ENCODE measurements at regions not wholly inside any gene's neighbourhood (a gene's known extent, or its start where the extent isn't known, plus 50 kb on each side); places are given as distances from the start of the nearest gene placed in this dataset.
A peak's percentile ranks its signal among the peaks of the same experiment; 100 is the strongest.

DNA sequence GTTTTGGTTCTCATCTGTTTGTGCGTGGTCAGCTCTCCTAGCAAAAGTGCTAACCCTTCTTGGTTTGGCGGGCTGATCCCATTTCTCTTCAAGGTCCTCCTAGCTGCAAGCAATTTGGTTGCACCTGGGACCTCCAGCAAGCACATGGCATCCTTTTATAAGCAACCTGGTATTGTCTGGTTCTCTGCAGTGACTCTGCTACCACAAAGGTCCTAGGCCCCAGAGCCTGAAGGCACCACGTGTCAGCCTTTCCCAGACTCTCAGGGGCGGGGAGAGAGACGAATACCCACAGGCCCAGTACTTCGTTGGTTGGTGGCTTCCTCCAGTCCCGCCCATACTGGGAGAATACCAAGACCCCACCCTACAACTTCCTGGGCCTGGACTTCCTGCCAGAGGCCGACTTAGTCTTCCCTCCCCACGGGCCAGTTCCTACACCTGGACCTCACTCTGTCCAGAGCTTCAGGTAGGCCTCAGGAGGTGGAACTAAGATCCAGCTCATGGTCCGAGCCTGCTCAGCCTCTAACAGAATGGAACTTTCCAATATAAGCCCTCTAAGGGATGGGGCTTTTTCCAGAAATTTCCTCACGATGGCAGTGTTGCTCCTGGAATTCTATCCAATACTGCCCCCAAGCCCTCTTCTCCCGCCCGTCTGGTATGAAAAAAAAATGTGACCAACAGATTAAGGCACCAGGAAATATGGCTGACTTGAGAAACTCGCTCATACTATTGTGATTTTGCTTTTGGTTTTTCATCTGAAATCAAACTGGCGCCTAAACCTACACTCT lies 192.5 kb upstream of the STK26 start (continued):
- TF ChIP-seq POLR2G (IDR thresholded peaks at IDR 0.05; ENCODE audit: low read depth, low read length) (peak; percentile 77), HDAC1 (CRISPR knock-in tag; IDR thresholded peaks at IDR 0.05) (peak; percentile 65; the same call in 1 of the 2 replicates), TOPORS (CRISPR knock-in tag; IDR thresholded peaks at IDR 0.05) (no peak), ZNF776 (CRISPR knock-in tag; IDR thresholded peaks at IDR 0.05) (no peak), MXI1 (IDR thresholded peaks at IDR 0.05; ENCODE audit: borderline replicate concordance, low read depth, low read length) (peak; percentile 92; the same call in 1 of the 3 replicates), TEAD3 (CRISPR knock-in tag; optimal IDR thresholded peaks at IDR 0.05; ENCODE audit: borderline replicate concordance) (peak; percentile 31), ZNF430 (CRISPR knock-in tag; IDR thresholded peaks at IDR 0.05) (0 out of 2 replicates have a peak, but pooled peaks have one; percentile 38), ZNF230 (CRISPR knock-in tag; IDR thresholded peaks at IDR 0.05) (no peak; the same call in 1 of the 2 replicates), ZNF263 (CRISPR knock-in tag; IDR thresholded peaks at IDR 0.05) (no peak), ZNF232 (CRISPR knock-in tag; IDR thresholded peaks at IDR 0.05; ENCODE audit: borderline replicate concordance) (peak; percentile 50; the same call in 1 of the 2 replicates), ZC3H13 (CRISPR knock-in tag; IDR thresholded peaks at IDR 0.05) (no peak), ZNF674 (CRISPR knock-in tag; IDR thresholded peaks at IDR 0.05; ENCODE audit: low read depth) (no peak), GATAD1 (CRISPR knock-in tag; IDR thresholded peaks at IDR 0.05) (peak; percentile 81), ZFP37 (CRISPR knock-in tag; IDR thresholded peaks at IDR 0.05; ENCODE audit: borderline replicate concordance) (no peak), SRSF1 (optimal IDR thresholded peaks at IDR 0.05; ENCODE audit: low read depth, low read length) (peak; percentile 57)
- TF ChIP-seq, protein P1, sequence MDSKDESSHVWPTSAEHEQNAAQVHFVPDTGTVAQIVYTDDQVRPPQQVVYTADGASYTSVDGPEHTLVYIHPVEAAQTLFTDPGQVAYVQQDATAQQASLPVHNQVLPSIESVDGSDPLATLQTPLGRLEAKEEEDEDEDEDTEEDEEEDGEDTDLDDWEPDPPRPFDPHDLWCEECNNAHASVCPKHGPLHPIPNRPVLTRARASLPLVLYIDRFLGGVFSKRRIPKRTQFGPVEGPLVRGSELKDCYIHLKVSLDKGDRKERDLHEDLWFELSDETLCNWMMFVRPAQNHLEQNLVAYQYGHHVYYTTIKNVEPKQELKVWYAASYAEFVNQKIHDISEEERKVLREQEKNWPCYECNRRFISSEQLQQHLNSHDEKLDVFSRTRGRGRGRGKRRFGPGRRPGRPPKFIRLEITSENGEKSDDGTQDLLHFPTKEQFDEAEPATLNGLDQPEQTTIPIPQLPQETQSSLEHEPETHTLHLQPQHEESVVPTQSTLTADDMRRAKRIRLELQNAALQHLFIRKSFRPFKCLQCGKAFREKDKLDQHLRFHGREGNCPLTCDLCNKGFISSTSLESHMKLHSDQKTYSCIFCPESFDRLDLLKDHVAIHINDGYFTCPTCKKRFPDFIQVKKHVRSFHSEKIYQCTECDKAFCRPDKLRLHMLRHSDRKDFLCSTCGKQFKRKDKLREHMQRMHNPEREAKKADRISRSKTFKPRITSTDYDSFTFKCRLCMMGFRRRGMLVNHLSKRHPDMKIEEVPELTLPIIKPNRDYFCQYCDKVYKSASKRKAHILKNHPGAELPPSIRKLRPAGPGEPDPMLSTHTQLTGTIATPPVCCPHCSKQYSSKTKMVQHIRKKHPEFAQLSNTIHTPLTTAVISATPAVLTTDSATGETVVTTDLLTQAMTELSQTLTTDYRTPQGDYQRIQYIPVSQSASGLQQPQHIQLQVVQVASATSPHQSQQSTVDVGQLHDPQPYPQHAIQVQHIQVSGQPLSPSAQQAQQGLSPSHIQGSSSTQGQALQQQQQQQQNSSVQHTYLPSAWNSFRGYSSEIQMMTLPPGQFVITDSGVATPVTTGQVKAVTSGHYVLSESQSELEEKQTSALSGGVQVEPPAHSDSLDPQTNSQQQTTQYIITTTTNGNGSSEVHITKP (CRISPR knock-in tag; IDR thresholded peaks at IDR 0.05; ENCODE audit: low read depth), result peak; percentile 76; the same call in 1 of the 2 replicates
- TF ChIP-seq, protein P2, sequence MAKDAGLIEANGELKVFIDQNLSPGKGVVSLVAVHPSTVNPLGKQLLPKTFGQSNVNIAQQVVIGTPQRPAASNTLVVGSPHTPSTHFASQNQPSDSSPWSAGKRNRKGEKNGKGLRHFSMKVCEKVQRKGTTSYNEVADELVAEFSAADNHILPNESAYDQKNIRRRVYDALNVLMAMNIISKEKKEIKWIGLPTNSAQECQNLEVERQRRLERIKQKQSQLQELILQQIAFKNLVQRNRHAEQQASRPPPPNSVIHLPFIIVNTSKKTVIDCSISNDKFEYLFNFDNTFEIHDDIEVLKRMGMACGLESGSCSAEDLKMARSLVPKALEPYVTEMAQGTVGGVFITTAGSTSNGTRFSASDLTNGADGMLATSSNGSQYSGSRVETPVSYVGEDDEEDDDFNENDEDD (CRISPR knock-in tag; IDR thresholded peaks at IDR 0.05; ENCODE audit: borderline replicate concordance), result peak; percentile 71; the same call in 1 of the 2 replicates
- TF ChIP-seq, protein P3, sequence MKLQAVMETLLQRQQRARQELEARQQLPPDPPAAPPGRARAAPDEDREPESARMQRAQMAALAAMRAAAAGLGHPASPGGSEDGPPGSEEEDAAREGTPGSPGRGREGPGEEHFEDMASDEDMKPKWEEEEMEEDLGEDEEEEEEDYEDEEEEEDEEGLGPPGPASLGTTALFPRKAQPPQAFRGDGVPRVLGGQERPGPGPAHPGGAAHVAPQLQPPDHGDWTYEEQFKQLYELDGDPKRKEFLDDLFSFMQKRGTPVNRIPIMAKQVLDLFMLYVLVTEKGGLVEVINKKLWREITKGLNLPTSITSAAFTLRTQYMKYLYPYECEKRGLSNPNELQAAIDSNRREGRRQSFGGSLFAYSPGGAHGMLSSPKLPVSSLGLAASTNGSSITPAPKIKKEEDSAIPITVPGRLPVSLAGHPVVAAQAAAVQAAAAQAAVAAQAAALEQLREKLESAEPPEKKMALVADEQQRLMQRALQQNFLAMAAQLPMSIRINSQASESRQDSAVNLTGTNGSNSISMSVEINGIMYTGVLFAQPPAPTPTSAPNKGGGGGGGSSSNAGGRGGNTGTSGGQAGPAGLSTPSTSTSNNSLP (IDR thresholded peaks at IDR 0.05; ENCODE audit: low read depth, low read length), result 0 out of 2 replicates have a peak, but pooled peaks have one; percentile 17
- TF ChIP-seq, protein P4, sequence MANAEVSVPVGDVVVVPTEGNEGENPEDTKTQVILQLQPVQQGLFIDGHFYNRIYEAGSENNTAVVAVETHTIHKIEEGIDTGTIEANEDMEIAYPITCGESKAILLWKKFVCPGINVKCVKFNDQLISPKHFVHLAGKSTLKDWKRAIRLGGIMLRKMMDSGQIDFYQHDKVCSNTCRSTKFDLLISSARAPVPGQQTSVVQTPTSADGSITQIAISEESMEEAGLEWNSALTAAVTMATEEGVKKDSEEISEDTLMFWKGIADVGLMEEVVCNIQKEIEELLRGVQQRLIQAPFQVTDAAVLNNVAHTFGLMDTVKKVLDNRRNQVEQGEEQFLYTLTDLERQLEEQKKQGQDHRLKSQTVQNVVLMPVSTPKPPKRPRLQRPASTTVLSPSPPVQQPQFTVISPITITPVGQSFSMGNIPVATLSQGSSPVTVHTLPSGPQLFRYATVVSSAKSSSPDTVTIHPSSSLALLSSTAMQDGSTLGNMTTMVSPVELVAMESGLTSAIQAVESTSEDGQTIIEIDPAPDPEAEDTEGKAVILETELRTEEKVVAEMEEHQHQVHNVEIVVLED (CRISPR knock-in tag; IDR thresholded peaks at IDR 0.05; ENCODE audit: borderline replicate concordance), result no peak

Data from HepG2 (cell line).